Stimulated activated CD8-positive, alpha-beta memory T cell treated with anti-CD3 and anti-CD28 coated beads, Interleukin-7, amount 100 ng/mL, for 4 hours (primary cell): ENCODE measurements at regions not wholly inside any gene's neighbourhood (a gene's known extent, or its start where the extent isn't known, plus 50 kb on each side); places are given as distances from the start of the nearest gene placed in this dataset.

ENCODE experiments used
- DNase-seq, 2 donors: peaks; one replicate each; pipeline ENCODE4 v3.0.0-alpha.2; 2020; ENCODE audit warnings: low read depth in 2 of 2

DNA sequence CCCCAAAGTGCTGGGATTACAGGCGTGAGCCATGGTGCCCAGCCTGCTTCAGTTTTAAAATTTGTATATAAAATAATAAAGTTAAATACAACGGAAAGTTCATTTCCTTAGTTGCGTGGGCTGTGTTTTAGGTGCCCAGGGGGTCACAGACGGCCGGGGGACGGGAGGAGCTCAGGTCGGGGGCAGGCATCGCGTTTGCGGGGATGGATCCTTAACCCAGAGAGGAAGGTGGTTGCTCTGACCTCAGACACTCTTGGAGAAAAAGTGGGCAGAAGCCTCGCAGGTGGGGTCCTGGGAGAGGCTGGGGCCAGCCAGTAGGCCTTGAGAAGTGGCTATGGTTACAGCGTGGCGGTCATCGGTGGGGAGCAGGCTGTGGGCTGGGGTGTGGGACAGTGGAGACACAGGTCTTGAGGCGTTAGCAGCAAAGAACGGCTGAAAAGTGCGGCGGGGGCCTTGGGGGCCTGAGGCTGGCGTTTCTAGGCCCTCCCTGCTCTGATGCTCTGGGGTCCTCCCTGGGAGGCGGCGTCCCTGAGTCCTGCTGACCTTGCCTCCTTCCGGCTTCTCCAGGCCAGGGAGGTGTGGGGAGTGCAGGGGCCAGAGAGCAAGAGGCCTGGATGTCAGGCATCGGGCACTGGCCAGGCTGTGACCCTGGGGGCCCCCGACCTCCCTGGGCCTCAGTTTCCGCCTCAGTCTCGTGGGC lies 54.4 kb downstream of the UNCX start:
- DNase-seq: no peak

- DNase-seq: no peak
Measured at GRCh38 chr7:1287752-1288201, 55.1 kb downstream of the UNCX start.

- DNase-seq: no peak
Measured at GRCh38 chr7:1288390-1288995, 55.8 kb downstream of the UNCX start.

- no peak for DNase-seq
Measured at GRCh38 chr7:1288996-1289551, 56.4 kb downstream of the UNCX start.

DNA sequence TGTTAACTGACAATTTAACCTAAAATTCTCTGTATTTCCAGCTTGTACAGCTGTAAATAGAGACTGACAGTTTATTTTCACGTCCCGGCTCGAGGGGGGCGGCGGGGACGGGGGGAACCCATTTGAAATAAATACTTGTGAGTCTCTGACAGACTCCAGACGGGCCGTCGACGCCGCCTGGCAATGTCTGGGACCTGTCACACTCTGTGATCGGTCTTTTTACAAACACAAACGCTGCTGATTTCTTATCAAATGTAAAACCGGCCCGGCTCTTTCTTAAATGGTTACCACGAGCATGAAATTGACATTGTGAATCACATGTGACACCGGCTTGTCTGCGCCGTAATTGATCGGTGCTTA lies 57.0 kb downstream of the UNCX start:
- no peak for DNase-seq

DNA sequence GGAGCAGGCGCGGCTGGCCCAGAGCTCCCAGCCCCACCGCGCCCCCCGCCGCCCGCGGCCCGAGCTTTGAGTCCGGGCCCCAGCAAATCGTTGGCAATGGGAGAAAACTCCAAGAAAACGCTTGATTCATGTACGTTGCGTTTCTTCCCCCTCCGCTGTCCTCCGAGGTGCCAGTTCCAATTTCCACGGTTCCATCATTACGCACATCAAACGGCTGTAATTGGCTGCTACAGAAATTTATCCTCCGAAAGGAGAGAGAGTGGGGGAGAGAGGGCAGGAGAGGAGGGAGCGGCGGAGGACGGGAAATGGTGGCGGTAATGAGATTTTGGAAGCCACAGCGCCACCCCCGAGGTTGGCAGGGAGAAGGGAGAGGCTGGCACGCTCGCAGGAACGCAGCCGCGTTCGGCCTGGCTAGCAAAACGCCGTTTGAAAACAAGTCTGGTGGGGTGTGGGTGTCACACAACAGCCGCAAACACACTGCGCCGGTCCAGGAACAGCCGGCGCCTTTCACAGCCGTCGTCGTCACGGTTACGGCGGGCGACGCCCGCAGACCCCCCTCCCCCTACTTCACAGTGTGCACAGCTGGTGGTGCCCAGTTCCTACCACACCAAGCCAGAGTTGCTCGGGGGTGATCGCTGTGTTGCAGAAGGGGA lies 57.5 kb downstream of the UNCX start:
- DNase-seq: peak in 1 of 2 donors; percentile 1

- DNase-seq: no peak
Measured at GRCh38 chr7:1290679-1291356, 58.1 kb downstream of the UNCX start.

DNA sequence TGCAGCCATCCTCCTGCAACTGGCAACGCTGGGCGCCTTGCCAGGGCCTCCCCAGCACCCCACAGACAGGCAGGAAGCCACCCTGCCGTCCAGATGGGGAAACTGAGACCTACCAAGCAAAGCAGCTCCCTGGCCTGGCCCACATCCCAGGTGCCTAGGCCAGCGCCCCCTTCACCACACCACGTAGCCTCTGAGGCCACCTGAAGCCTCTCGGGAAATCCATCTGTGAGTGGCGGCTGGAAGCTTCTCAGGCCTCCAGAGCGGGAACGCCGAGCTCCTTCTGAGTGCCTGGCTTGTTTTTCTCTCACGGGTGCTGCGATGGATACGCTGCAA lies 58.7 kb downstream of the UNCX start:
- no peak for DNase-seq

GRCh38 chr7:1291845-1292765 lies 59.4 kb downstream of the UNCX start:
- no peak for DNase-seq

- no peak for DNase-seq
Measured at GRCh38 chr7:1292972-1293830, 60.5 kb downstream of the UNCX start.

- no peak for DNase-seq
Measured at GRCh38 chr7:1293950-1294411, 61.3 kb downstream of the UNCX start.

DNA sequence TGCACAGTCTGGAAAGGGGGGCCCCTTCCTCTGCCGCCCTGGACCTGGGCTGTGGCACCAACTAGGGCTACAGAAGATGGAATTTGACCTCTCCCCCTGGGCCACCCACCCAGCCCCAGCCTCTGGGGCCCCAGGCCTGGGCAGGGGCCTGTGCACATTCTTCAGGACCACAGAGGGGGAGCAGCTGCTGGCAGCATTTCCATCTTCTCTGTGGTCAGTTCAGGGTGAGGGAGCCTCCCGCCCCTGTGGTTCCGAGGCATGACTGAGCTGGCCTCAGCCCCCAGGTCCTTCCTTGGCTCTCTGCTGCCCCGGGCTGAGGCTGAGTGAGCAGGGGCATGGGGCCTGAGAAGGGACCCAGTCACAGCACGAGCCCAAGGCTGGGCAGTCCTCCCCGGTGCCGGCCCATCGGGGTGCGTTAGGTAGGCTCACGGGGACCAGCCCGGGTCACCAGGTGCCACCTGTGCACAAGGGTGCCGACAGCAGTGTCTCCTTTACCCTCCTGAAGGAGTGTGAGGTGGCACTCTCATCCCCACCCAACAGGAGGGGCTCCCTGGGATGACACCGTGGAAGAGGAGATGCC lies 63.2 kb downstream of the UNCX start:
- DNase-seq: no peak

GRCh38 chr7:1296356-1296981 lies 63.8 kb downstream of the UNCX start:
- DNase-seq: no peak

GRCh38 chr7:1297017-1297960 lies 64.6 kb downstream of the UNCX start:
- no peak for DNase-seq

DNA sequence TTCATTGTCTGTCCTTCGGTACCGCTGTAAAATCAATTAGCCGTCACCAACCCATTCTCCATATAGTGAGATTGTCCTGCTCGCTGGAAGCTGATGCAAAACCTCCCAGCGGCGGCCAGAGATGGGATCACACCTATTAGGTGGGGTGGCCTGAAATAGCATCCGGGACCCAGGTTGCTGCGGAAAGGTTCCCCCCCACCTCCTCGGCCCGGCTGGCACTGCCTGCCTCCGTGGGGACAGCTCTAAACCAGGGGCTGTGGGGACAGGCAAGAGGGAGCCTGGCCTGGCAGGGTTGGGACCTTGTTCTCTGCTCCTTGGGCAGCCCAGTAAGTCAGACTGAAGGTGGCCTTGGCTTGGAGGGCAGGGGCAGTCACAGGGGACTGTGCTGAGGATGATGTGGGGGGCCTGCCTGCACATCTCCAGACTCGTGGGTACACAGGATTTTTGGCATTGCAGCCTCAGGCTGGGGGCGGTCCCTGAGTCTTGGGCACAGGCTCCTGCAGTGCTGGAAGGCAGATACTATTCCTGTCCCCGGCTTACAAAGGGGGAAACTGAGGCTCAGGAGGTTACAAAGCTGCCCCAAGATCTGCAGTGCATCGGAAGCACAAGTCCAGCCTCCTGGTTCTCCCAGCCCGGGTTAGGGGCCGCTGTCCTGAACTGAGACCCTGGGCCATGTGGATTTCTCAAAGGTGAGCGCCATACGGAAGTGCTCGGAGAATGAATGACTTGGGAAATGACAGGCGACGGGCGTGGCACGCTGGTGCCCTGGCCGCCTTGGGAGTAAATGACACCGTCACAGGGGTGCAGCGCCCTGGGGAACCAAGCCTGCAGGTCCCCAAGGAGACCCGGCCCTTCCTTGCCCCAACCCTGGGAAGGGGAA lies 65.6 kb downstream of the UNCX start:
- DNase-seq: no peak

- DNase-seq: no peak
Measured at GRCh38 chr7:1298931-1299885, 66.5 kb downstream of the UNCX start.
